Thoracic aorta (tissue), 2 donors: ENCODE measurements at regions not wholly inside any gene's neighbourhood (a gene's known extent, or its start where the extent isn't known, plus 50 kb on each side); places are given as distances from the start of the nearest gene placed in this dataset.

ENCODE experiments used
- ATAC-seq: fragments of 150-250 bp; one replicate; pipeline ENCODE4 v1.8.0; 2017; ENCODE audit warnings: low read depth; ENCODE audit not compliant: insufficient number of reproducible peaks, low FRiP score
- DNase-seq: peaks from one replicate; pipeline ENCODE4 v3.0.0-alpha.2; 2020; ENCODE audit warnings: low spot score
- H3K27ac ChIP-seq, 2 donors: fragments of 200-600 bp; sonication (generic); 1 replicate in 1 of 2; 2 replicates in 1 of 2; pipeline ENCODE4 v1.5.1; 2016; ENCODE audit warnings: mild to moderate bottlenecking in 2 of 2, moderate library complexity in 2 of 2
- H3K27me3 ChIP-seq: fragments of 200-600 bp; sonication (generic); replicated peaks from 2 replicates; pipeline ENCODE4 v1.6.0; 2016; ENCODE audit warnings: mild to moderate bottlenecking; ENCODE audit not compliant: insufficient read depth
- H3K36me3 ChIP-seq: fragments of 200-600 bp; sonication (generic); one replicate; pipeline ENCODE4 v1.5.1; 2016
- H3K4me1 ChIP-seq, 2 donors: fragments of 200-600 bp; sonication (generic); 1 replicate in 1 of 2; 2 replicates in 1 of 2; pipeline versions ENCODE4 v1.5.1 to v1.6.0; 2016; ENCODE audit warnings: low read depth in 2 of 2, mild to moderate bottlenecking in 1 of 2; ENCODE audit not compliant: control insufficient read depth in 1 of 2
- H3K4me3 ChIP-seq: fragments of 200-600 bp; sonication (generic); 2 replicates; pipeline ENCODE4 v1.5.1; 2016; ENCODE audit warnings: mild to moderate bottlenecking
- H3K9me3 ChIP-seq: fragments of 200-600 bp; sonication (generic); 2 replicates; pipeline ENCODE4 v1.5.1; 2016
- CTCF ChIP-seq: fragments of 200-600 bp; sonication (generic); IDR thresholded peaks from one replicate; pipeline ENCODE4 v1.5.1; 2019; ENCODE audit warnings: antibody characterized with exemption

DNA sequence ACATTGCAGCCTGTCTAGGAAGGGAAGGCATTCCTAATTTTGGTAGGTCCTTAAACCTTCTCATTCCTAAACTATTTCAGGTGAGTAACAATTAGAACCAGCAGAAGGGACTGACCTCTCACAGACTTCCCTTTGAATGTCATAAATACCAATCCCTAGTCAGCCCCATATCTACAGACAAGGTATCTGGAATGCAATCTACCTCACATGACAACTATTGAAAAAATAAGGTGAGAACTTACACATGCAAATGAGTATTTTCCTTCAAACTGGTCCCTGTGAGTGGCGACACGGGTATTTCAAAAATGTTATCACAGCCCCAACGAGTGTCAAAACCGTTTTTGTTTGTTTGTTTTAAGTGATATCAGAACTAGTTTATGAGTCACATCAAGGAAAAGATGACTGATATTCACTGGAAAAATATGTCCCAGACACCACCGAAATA lies 102.4 kb upstream of the VCX2 start:
- TF ChIP-seq CTCF = no peak
- DNase-seq (no peak), ATAC-seq (no peak)
- H3K27ac ChIP-seq = no peak overlapping the region
- no peaks in the 10 kb centered on the region for H3K9me3 ChIP-seq
- H3K4me1 ChIP-seq = no peaks in the 10 kb centered on the region
- no peaks in the 10 kb centered on the region for H3K36me3 ChIP-seq
- H3K4me3 ChIP-seq = no peak overlapping the region
- no peaks in the 10 kb centered on the region for H3K27me3 ChIP-seq

GRCh38 chrX:8274170-8274569 lies 103.1 kb upstream of the VCX2 start:
- TF ChIP-seq CTCF = no peak
- Histone ChIP-seq H3K27ac (no peak overlapping the region), H3K27me3 (no peaks in the 10 kb centered on the region), H3K36me3 (no peaks in the 10 kb centered on the region), H3K9me3 (no peaks in the 10 kb centered on the region), H3K4me1 (no peaks in the 10 kb centered on the region), H3K4me3 (no peak overlapping the region)
- ATAC-seq (no peak), DNase-seq (no peak)

DNA sequence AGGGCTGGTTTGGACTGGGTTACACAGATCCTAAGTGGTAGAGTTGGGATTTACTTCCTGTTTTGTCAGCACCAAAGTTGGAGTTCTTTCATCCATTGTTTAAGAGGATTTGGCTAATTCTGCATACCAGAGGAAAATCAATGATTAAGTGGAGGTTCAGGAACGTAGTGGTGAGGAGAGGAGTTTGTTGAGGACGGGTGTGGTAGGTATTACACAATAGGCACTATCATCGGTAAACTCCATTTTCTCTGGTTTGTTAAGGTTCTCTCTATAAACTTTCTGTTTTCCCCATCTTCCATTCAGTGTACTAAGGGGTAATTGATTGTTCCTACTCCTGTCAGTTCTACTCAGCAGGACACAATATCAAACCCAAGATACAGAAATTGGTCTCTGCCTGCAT lies 107.5 kb upstream of the VCX2 start:
- DNase-seq (no peak), ATAC-seq (no peak)
- H3K27me3 ChIP-seq = no peaks in the 10 kb centered on the region
- H3K9me3 ChIP-seq = no peaks in the 10 kb centered on the region
- H3K4me3 ChIP-seq = no peak overlapping the region
- H3K27ac ChIP-seq = no peak overlapping the region
- H3K4me1 ChIP-seq = no peaks in the 10 kb centered on the region
- no peaks in the 10 kb centered on the region for H3K36me3 ChIP-seq
- no peak for TF ChIP-seq CTCF

GRCh38 chrX:8279323-8279722 lies 108.3 kb upstream of the VCX2 start:
- no peaks in the 10 kb centered on the region for H3K36me3 ChIP-seq
- no peaks in the 10 kb centered on the region for H3K9me3 ChIP-seq
- no peak overlapping the region for H3K27ac ChIP-seq
- H3K27me3 ChIP-seq = no peaks in the 10 kb centered on the region
- no peak overlapping the region for H3K4me3 ChIP-seq
- no peak for ATAC-seq
- no peaks in the 10 kb centered on the region for H3K4me1 ChIP-seq
- DNase-seq = no peak
- TF ChIP-seq CTCF = no peak

- H3K36me3 ChIP-seq = no peaks in the 10 kb centered on the region
- H3K27ac ChIP-seq = no peak overlapping the region
- ATAC-seq (no peak), DNase-seq (no peak)
- no peak for TF ChIP-seq CTCF
- no peaks in the 10 kb centered on the region for H3K9me3 ChIP-seq
- no peaks in the 10 kb centered on the region for H3K4me1 ChIP-seq
- no peak overlapping the region for H3K4me3 ChIP-seq
- H3K27me3 ChIP-seq = no peaks in the 10 kb centered on the region
Measured at GRCh38 chrX:8284131-8284530, 113.1 kb upstream of the VCX2 start.
